OCI-LY3 (cell line): ENCODE measurements at regions not wholly inside any gene's neighbourhood (a gene's known extent, or its start where the extent isn't known, plus 50 kb on each side); places are given as distances from the start of the nearest gene placed in this dataset.

Experiments
- H2AFZ ChIP-seq: fragments of 200-600, 300-600 bp; shearing (Covaris generic); 2 replicates; pipeline ENCODE4 v1.6.0; 2014; ENCODE audit warnings: antibody characterized with exemption, low read depth, low read length
- H3K27ac ChIP-seq: fragments of 200-600, 300-600 bp; sonication (generic); 2 replicates; pipeline ENCODE4 v1.5.1; 2014; ENCODE audit warnings: mild to moderate bottlenecking, low read length, moderate library complexity, mixed read lengths
- H3K27me3 ChIP-seq: fragments of 200-600, 300-600 bp; sonication (generic); 2 replicates; pipeline ENCODE4 v1.6.1; 2014; ENCODE audit warnings: low read depth, low read length, mixed read lengths
- H3K36me3 ChIP-seq: fragments of 200-600, 300-600 bp; sonication (generic); replicated peaks from 2 replicates; pipeline ENCODE3; 2014; ENCODE audit warnings: low read depth, low read length, mixed read lengths
- H3K4me1 ChIP-seq: fragments of 300-600, 200-600 bp; sonication (generic); 2 replicates; pipeline ENCODE4 v1.6.1; 2014; ENCODE audit warnings: low read length, mixed read lengths
- H3K4me2 ChIP-seq: fragments of 200-600, 300-600 bp; sonication (generic); 2 replicates; pipeline ENCODE4 v1.6.1; 2014; ENCODE audit warnings: low read length, mixed read lengths
- H3K4me3 ChIP-seq: fragments of 300-600, 200-600 bp; sonication (generic); 2 replicates; pipeline ENCODE4 v1.5.1; 2014; ENCODE audit warnings: antibody characterized with exemption, mild to moderate bottlenecking, low read length, moderate library complexity
- H3K79me2 ChIP-seq: fragments of 300-600, 200-600 bp; shearing (Covaris generic); 2 replicates; pipeline ENCODE4 v1.6.1; 2014; ENCODE audit warnings: mild to moderate bottlenecking, low read length, mixed read lengths
- H3K9ac ChIP-seq: fragments of 300-600, 200-600 bp; shearing (Covaris generic); 2 replicates; pipeline ENCODE4 v1.6.0; 2014; ENCODE audit warnings: mild to moderate bottlenecking, low read length, moderate library complexity
- H3K9me3 ChIP-seq: fragments of 200-600, 300-600 bp; shearing (Covaris generic); 2 replicates; pipeline ENCODE4 v1.6.1; 2014; ENCODE audit warnings: low read length, mixed read lengths; ENCODE audit not compliant: insufficient read depth
- H4K20me1 ChIP-seq: fragments of 200-600, 300-600 bp; sonication (generic); 2 replicates; pipeline ENCODE4 v1.6.1; 2016; ENCODE audit warnings: low read length, mixed read lengths; ENCODE audit not compliant: insufficient read depth
- EZH2phosphoT487 ChIP-seq: fragments of 200-600 bp; shearing (Covaris generic); IDR thresholded peaks from 2 replicates; pipeline ENCODE4 v1.6.1; 2018; ENCODE audit warnings: antibody characterized with exemption, mixed run types, low read depth
- TF ChIP-seq, protein P1 (sequence below): fragments of 200-600, 300-600 bp; sonication (generic); IDR thresholded peaks from 2 replicates; pipeline ENCODE4 v1.5.1; 2014; ENCODE audit warnings: antibody characterized with exemption, low read length, low read depth

GRCh38 chr3:24713516-24713915, 218.9 kb upstream of the THRB start:
- no peaks in the 10 kb centered on the region for H3K79me2 ChIP-seq
- no peaks in the 10 kb centered on the region for H3K9me3 ChIP-seq
- no peaks in the 10 kb centered on the region for H3K36me3 ChIP-seq
- H2AFZ ChIP-seq, result no peak overlapping the region
- H3K27me3 ChIP-seq, result no peaks in the 10 kb centered on the region
- H3K4me1 ChIP-seq, result no peaks in the 10 kb centered on the region
- TF ChIP-seq, protein P1, sequence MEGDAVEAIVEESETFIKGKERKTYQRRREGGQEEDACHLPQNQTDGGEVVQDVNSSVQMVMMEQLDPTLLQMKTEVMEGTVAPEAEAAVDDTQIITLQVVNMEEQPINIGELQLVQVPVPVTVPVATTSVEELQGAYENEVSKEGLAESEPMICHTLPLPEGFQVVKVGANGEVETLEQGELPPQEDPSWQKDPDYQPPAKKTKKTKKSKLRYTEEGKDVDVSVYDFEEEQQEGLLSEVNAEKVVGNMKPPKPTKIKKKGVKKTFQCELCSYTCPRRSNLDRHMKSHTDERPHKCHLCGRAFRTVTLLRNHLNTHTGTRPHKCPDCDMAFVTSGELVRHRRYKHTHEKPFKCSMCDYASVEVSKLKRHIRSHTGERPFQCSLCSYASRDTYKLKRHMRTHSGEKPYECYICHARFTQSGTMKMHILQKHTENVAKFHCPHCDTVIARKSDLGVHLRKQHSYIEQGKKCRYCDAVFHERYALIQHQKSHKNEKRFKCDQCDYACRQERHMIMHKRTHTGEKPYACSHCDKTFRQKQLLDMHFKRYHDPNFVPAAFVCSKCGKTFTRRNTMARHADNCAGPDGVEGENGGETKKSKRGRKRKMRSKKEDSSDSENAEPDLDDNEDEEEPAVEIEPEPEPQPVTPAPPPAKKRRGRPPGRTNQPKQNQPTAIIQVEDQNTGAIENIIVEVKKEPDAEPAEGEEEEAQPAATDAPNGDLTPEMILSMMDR, result no peak
- TF ChIP-seq EZH2phosphoT487, result no peak
- H3K9ac ChIP-seq, result no peak overlapping the region
- H3K4me2 ChIP-seq, result no peak overlapping the region
- no peak overlapping the region for H3K27ac ChIP-seq
- H4K20me1 ChIP-seq, result no peaks in the 10 kb centered on the region
- H3K4me3 ChIP-seq, result no peak overlapping the region

GRCh38 chr3:24714436-24714835, 219.8 kb upstream of the THRB start:
- no peak overlapping the region for H2AFZ ChIP-seq
- H3K9ac ChIP-seq, result no peak overlapping the region
- no peak overlapping the region for H3K27ac ChIP-seq
- no peaks in the 10 kb centered on the region for H3K9me3 ChIP-seq
- H3K36me3 ChIP-seq, result no peaks in the 10 kb centered on the region
- H3K4me1 ChIP-seq, result no peaks in the 10 kb centered on the region
- TF ChIP-seq EZH2phosphoT487, result no peak
- TF ChIP-seq, protein P1, result no peak
- H3K4me2 ChIP-seq, result no peak overlapping the region
- no peaks in the 10 kb centered on the region for H3K79me2 ChIP-seq
- no peaks in the 10 kb centered on the region for H3K27me3 ChIP-seq
- no peaks in the 10 kb centered on the region for H4K20me1 ChIP-seq
- no peak overlapping the region for H3K4me3 ChIP-seq

- H3K27me3 ChIP-seq, result no peaks in the 10 kb centered on the region
- no peaks in the 10 kb centered on the region for H3K79me2 ChIP-seq
- no peaks in the 10 kb centered on the region for H4K20me1 ChIP-seq
- TF ChIP-seq, protein P1, result no peak
- TF ChIP-seq EZH2phosphoT487, result no peak
- H3K9ac ChIP-seq, result no peak overlapping the region
- no peak overlapping the region for H3K4me3 ChIP-seq
- H3K27ac ChIP-seq, result no peak overlapping the region
- H3K36me3 ChIP-seq, result no peaks in the 10 kb centered on the region
- H3K9me3 ChIP-seq, result no peaks in the 10 kb centered on the region
- no peak overlapping the region for H3K4me2 ChIP-seq
- H3K4me1 ChIP-seq, result no peaks in the 10 kb centered on the region
- no peak overlapping the region for H2AFZ ChIP-seq
These were observed 220.6 kb upstream of the THRB start for GRCh38 chr3:24715171-24715792.

GRCh38 chr3:24722087-24722486, 227.4 kb upstream of the THRB start:
- TF ChIP-seq EZH2phosphoT487, result no peak
- TF ChIP-seq, protein P1, result no peak
- H3K36me3 ChIP-seq, result no peaks in the 10 kb centered on the region
- no peaks in the 10 kb centered on the region for H3K9me3 ChIP-seq
- no peak overlapping the region for H3K4me2 ChIP-seq
- no peak overlapping the region for H3K4me3 ChIP-seq
- H2AFZ ChIP-seq, result no peak overlapping the region
- no peaks in the 10 kb centered on the region for H4K20me1 ChIP-seq
- H3K4me1 ChIP-seq, result no peaks in the 10 kb centered on the region
- H3K79me2 ChIP-seq, result no peaks in the 10 kb centered on the region
- H3K27me3 ChIP-seq, result peaks cover 6% of the 10 kb centered on the region; the same call in 1 of the 2 replicates
- H3K27ac ChIP-seq, result no peak overlapping the region
- no peak overlapping the region for H3K9ac ChIP-seq
